ENCODE measurements at regions not wholly inside any gene's neighbourhood (a gene's known extent, or its start where the extent isn't known, plus 50 kb on each side); places are given as distances from the start of the nearest gene placed in this dataset.

DNA sequence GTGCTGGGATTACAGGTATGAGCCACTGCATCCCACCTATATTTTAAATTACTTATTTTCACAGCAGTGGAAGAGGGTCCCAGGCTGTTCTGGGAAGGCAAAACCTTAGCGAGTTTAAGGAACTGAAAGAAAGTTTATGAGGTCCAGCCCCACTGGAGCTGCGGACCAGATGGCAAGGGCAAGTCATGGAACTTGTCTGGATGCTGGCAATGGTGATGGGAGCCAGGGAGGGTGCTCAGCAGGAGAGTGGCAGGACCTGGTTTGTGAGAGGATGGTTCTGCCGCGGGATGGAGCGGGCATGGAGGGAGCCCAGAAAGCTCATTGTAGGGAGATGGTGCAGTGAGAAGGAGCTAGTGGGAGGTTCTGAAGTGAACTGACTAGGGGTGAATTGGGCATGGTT lies 50.6 kb upstream of the SLC45A1 start:
- no peak for DNase-seq (ENCODE audit: low read depth in 2 of 2, low spot score in 1 of 2)

DNA sequence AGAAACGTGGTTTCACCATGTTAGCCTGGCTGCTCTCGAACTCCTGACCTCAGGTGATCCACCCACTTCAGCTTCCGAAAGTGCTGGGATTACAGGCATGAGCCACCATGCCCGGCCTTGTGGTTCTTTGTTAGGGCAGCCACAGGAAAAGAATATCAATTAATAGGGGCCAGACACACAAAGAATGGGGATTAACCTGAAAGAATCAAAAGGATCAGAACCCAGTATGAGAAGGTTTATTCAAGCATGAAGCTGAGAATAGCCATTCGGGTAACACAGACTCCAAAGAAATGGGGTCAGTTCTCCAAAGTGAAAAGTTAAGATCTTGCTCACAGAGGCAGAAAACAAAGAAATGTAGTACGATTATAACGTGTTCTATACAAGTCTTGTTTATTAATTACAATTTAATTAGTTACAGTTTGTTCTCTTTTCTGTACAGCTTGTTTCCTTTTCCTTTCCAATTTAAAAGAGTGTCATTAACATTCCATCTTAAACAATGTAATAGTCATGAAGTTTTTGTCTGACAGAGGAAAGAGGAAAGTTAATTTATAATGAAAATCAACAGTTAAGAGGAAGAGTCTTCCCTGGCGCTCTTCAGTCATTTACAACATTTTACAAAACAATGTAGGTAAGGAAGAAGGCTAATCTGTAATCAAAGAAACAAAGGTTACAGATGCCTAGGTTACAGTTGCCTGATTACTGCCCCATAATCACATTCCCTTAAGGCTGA lies 51.3 kb upstream of the SLC45A1 start:
- DNase-seq (ENCODE audit: low read depth in 2 of 2, low spot score in 1 of 2) = no peak

DNA sequence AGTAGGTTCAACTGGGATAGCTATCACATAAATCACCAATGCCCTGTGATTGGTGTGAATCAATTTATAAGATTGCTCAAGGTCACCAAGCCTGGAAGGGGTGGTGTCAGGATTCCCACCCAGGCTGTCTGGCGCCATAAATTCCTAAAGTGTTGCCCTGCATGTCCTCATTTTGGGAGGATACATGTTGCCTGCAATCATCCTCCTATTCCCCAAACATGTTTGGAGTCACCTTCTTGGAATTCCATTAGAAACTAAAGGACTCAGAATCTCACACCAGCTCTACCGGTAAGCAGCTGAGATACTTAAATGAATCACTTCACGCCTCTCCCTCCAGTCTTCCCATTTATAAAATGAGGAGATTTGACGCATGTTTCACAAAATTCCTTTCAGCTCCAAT lies 54.1 kb upstream of the SLC45A1 start:
- no peak for DNase-seq (ENCODE audit: low read depth in 2 of 2, low spot score in 1 of 2)

DNA sequence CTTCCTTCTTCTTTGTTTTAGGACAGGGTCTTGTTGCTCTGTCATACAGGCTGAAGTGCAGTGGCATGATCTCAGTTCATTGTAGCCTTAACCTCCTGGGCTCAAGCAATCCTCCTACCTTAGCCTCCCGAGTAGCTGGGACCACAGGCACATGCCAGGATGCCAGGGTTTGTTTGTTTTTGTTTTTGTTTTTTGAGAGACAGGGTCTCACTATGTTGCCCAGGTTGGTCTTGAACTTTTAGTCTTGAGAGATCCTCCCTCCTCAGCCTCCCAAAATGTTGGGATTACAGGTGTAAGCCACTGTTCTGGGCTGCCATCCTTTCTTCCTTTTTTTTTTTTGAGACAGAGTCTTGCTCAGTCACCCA lies 56.5 kb upstream of the SLC45A1 start:
- no peak for DNase-seq (ENCODE audit: low read depth in 2 of 2, low spot score in 1 of 2)

DNA sequence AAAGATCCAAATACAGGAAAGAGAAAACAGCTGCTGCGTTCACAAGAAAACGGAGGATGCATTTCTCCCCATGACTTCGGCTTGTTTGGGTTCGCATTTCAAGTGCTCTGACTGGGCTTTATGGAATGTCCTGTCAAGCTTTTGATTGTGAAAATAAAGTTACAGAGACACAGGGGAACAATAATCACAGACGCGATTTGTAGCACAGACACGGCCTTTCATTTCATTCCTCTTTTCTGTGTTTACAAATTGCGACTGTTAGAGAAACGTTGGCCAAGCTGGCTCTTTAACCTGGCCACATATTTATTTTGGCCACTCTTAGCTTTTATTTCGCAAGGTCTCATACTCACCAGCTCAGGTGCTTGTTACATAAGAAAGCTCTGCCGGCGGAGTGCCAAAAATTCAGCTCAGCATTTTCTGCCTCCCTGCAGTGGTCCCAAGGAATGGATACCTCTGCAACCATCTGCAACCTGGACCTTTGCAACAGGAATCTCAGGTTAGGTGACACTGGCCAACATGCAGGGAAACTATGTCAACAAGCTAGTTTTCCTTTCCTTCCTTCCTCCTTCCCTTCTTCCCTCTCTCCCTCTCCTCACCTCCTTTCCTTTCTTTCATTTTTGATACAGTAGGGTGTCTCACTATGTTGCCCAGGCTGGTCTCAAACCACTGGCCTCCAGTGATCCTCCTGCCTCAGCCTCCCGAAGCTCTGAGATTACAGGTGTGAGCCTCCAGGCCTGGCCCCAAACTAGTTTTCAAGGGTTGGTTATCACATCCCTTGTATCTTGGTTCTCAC lies 58.2 kb upstream of the SLC45A1 start:
- no peak for DNase-seq (ENCODE audit: low read depth in 2 of 2, low spot score in 1 of 2)

DNA sequence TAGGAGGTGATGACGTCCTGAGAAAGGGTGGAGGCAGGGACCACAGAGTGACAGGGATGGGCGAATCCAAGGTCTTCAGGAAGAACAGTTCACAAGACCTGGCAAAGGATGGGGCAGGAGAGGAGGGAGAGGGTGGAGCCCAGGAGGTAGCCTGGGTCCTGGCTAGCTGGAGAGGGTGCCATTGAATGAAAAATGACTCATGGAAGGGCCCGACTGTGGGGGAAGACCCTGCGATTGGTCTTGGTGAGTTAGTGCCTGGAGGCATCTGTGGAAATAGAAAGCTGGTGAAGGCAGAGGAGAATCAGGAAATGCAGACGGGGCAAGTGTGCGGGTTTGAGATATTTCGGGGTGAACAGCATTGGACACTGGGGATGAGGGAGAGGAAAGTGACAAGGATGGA lies 60.3 kb upstream of the SLC45A1 start:
- DNase-seq (ENCODE audit: low read depth in 2 of 2, low spot score in 1 of 2) = no peak

DNA sequence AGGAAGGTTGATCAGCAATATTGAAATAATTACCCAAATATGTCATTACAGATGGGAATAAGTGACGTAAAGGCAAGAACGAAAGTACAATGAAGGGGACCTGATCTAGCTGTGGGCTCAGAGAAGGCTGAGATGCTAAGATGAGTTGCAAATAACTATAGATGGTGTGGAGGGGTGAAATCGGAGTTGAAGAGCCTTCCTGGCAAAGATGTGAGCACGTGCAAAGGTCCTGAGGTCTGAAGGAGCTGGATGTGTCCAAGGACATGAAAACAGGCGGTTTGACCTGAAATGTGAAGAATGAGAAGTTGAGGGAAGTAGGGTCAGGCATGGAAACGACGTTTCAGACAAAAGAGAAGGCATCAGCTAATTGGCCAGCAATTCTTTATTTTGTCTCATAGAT lies 61.6 kb upstream of the SLC45A1 start:
- no peak for DNase-seq (ENCODE audit: low read depth in 2 of 2, low spot score in 1 of 2)

DNA sequence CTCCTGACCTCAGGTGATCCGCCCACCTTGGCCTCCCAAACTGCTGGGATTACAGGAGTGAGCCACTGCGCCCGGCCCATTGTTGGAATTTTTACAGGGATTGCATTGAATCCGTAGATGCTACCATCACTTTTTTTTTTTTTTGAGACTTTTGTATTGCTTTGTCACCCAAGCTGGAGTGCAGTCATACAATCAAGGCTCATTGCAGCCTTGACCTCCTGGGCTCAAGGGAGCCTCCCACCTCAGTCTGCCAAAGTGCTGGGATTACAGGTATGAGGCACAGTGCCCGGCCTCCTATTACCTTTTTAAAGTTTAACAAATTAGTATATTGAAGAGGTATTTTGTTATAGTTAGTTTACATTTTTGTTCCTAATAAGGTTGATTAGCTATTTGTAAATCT lies 62.2 kb upstream of the SLC45A1 start:
- no peak for DNase-seq (ENCODE audit: low read depth in 2 of 2, low spot score in 1 of 2)

DNA sequence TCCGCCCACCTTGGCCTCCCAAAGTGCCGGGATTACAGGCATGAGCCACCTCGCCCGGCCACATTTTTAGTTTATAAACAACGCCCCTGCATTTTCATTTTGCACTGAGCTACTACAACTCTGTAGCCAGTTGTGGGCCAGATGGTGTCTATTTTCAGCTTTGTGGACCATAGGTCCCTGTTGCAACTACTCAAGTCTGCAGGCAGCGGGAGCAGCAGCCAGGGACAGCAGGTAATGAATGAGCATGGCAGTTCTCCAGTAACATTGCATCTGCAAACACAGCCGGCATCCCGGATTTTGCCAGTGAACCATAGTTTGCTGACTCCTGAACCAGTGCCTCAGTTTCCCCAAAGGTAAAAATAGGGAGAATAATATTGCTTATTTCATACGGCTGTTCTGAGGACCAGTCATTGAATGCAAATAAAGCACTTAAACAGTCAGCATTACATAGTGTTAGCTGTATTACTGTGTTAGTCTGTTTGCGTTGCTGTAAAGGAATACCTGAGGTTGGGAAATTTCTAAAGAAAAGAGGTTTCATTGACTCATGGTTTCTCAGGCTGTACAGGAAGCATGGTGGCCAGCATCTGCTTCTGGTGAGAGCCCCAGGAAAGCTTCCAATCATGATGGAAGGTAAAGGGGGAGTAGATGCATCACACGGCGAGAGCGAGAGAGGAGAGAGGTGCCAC lies 65.5 kb upstream of the SLC45A1 start:
- no peak for DNase-seq (ENCODE audit: low read depth in 2 of 2, low spot score in 1 of 2)

DNA sequence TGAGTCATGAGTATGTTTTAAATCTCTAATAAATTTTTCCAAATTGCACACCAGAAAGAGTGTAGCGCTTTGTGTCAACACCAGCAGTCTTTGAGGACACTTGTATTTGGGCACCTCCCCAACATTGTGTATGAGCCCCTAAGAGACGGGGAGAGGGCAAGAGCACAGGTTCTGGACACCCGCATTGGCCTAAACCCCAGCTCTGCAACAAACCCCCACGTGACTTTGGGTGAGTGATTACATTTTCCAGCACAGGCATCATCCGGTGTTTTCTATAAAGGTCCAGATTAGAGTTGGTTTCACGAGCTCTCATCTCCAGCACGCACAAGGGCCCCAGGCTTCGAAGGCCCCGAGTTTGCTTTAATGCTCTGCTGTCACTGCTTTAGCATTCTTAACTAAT lies 66.3 kb upstream of the SLC45A1 start:
- no peak for DNase-seq (ENCODE audit: low read depth in 2 of 2, low spot score in 1 of 2)

DNA sequence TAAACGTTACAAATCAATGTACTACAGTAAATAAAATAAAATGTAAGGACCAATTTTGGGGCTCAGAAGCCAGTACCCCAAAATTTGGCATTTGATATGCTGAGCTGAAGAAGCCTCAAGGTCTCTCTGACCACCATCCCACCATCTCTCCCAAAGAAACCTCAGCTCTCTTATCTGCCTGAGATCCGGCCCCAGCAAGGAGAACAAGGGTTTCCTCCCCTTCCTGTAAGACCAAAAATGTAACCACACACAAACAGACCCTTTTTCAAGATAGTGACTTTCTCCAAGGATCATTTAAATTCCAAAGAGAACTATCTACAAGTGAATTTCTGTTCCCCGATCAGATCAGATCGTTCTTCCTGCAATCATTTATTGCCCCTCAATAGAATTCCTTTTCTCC lies 68.1 kb upstream of the SLC45A1 start:
- DNase-seq (ENCODE audit: low read depth in 2 of 2, low spot score in 1 of 2) = no peak

DNA sequence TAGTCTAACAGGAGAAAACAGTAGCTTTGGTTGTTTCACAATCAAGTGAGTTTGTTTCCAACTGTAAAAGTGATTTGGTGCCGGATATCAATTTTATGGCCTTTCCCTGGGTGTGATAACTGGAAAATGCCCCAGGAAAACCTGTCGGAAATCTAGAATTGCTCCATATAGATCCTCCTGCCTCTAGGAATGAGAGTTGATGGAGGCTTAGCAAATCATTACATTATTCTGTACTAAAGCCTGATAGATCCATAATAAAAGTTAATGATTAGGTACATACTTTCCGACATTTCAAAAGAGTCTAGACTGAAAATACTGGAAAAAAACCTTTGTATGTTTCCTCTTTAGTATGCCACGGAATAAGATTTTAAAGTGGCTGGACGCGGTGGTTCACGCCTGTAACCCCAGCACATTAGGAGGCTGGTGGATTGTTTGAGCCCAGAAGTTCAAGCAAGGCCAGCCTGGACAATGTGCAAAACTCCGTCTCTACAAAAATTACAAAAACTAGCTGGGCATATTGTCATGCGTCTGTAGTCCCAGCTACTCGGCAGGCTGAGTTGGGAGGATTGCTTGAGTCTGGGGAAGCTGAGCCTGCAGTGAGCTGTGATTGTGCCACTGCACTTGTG lies 70.0 kb upstream of the SLC45A1 start:
- DNase-seq (ENCODE audit: low read depth in 2 of 2, low spot score in 1 of 2) = no peak

DNA sequence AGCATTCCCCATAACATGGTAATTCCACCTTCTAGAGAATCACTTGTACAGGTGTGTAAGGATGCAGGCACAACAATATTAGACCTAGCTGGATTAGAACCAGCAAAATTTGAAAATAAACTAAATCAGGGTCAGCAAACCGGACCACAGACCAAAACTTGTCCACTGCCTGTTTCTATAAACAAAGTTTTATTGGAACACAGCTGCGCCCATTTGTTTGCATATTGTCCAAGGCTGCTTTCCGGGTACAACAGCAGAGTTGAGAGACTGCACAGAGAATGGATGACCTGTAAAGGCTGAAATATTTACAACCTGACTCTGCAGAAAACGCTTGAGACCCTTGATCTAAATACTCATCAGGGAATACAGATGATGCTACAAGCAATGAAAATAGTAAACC lies 73.6 kb upstream of the SLC45A1 start:
- DNase-seq (ENCODE audit: low read depth in 2 of 2, low spot score in 1 of 2) = no peak

DNA sequence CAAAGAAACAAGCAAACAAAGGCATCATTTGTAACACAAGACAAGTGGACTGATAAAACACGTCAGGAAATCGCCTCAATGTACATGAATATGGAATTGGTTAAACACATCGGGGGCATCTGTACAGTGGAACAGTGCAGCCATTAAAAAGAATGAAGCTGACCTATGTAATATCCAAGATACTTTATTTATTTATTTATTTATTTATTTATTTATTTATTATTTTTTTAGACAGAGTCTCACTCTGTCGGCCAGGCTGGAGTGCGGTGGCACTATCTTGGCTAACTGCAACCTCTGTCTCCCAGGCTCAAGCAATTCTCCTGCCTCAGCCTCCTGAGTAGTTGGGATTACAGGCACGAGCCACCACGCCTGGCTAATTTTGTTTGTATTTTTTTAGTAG lies 75.4 kb upstream of the SLC45A1 start:
- no peak for DNase-seq (ENCODE audit: low read depth in 2 of 2, low spot score in 1 of 2)

DNA sequence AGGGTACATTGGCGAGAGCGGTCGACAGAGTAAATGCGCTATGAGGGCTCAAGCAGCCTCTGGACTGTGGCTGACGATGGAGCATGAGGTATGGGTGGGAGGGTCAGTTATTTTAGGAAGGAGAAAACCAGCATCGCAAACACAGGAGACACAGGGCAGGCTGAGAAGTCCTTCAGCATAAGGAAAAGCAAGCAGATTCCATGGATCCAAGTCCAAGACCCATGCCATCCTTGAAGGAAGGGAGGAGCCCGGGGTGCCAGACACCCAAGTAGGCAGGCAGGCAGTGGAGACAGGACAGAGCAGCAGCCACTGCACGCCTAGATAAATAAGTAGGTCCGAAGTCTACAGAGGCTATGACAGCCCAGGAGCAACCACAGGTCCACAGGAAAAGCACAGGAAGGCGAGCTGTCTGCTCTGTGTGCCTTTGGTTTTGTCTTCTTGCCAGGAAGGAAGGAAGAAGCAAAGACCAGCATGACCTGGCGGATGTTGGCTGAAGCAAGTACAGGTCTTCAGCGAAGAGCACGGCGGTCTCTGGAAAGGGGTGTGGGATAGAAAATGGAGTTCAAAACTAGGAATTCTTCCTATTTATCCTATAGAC lies 76.4 kb upstream of the SLC45A1 start:
- DNase-seq (ENCODE audit: low read depth in 2 of 2, low spot score in 1 of 2) = no peak

DNA sequence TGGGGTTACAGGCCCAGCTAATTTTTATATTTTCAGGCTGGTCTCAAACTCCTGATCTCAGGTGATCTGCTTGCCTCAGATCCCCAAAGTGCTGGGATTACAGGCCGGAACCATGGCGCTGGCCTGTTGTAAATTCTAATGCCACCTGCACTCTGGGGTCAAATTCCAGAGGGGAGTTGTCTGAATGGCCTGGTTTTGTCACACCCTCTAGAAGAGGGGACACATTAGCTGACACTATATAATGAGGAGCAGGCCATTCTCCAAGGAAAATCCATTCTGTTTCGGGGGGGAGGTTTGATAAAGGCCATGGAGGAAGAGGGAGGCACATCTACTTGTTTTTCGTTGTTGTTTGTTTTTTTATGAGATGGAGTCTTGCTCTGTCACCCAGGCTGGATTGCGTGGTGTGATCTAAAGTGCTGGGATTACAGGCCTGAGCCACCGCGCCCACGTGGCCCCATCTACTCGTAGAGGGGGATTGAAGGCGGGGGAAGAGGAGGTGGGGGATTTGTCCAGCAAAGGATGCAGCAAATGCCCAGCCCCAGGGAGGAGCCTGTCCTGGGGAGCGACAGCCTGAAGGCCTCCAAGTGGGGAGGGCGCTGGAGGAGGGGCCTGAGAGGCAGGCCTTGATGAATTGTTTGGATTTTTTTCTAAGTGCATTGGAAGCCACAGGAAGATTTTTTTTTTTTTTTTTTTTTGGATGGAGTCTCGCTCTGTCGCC lies 78.4 kb upstream of the SLC45A1 start:
- no peak for DNase-seq (ENCODE audit: low read depth in 2 of 2, low spot score in 1 of 2)

DNA sequence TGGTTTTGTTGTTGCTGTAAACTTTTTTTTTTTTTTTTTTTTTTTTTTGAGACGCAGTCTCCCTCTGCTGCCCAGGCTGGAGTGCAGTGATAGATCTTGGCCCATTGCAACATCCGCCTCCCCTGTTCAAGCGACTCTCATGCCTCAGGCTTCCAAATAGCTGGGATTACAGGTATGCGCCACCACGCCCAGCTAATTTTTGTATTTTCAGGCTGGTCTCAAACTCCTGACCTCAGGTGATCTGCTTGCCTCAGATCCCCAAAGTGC lies 78.9 kb upstream of the SLC45A1 start:
- DNase-seq (ENCODE audit: low read depth in 2 of 2, low spot score in 1 of 2) = no peak

DNA sequence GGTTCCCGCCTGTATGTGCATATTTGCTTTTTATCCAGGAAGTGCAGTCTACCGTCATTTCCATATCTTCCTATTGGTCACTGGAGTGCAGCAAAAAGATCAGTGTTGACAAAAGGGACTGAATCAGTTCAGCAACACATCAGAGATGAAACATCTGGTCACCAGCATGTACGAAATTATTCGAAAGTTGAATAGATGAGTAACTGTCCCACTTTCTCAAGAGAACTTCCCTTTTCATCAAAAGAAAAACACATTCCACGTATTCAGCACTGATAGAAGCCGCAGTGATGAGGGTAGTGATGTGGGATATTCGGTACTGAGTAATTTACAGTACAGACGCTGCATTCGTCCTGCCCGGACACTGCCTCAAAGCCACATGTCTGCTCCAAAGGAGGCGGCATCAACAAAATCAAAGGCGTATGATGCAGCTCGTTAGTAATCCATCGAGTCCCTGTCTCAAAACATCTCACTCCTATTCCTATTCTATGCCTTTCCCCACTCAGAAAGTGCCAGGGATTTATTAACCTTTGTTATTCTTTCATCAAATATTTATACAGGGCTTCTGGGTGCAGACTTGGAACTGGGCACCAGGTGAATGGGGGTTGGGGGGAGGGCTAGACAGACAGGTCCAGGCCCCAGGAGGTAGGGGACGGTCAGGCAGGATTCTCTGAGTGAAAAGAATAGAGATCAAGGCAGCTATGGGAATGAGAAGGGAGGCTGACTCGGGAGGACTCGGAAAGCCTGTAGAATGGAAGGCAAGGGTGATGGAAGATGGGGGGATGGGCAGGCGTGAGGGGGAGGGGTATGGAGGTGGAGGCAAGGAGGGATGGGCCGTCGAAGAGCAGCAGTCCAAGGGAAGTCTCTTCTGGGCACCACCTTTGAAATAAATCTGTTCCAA lies 79.5 kb upstream of the SLC45A1 start:
- DNase-seq (ENCODE audit: low read depth in 2 of 2, low spot score in 1 of 2) = no peak

DNA sequence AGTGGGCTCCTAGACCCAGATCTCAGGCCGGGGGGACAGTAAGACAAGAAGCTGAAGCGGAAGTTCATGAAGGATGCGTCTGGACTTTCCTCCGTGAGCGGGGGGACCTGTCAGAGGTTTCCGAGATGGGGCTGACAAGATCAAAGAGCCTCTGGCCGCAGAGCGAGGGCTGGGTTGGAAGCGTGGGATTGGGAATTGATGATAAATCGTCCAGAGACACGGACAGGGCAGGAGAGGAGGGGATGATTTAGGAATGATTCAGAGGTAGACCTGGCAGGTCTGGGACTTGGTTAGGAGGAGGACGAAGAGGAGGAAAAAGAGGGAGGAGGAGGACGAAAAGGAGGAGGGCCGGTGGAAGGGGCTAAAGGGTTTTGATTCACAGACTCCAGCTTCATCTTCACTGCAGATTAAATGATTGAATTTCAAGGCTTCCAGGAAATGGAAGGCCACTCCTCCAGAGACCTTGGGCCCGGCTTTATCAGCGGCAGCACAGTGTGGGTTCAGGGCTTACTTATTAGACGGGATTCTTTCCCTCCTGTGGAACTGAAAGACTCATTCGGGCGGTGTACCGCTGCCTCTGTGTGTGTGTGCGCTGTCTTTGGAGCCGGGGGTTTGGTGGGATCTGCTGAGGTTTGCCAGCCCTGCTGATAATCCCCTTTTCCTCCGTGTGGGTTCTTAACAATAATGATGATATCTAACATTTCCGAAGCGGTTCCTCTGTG lies 85.7 kb upstream of the SLC45A1 start:
- DNase-seq (ENCODE audit: low read depth in 2 of 2, low spot score in 1 of 2) = no peak

DNA sequence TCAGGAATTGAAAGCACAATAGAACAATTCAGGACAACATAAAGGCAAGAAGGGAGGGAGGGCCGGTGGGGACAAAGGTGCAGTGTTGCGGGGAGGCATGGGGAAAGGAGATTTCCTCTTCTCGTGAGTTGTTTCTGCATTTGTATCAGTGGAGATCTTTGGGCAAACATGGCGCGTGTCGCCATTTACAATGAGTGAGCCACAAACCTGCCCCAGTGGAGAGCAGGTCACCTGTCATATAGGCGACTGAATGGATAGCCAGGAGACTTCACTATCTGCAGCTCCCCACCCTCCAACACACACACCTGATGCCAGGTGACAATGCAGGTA lies 87.7 kb upstream of the SLC45A1 start:
- no peak for DNase-seq (ENCODE audit: low read depth in 2 of 2, low spot score in 1 of 2)

Measured in stimulated activated CD8-positive, alpha-beta memory T cell treated with anti-CD3 and anti-CD28 coated beads, Interleukin-4, amount 100 ng/mL, for 4 hours (primary cell).